GM19463 (cell line): ENCODE measurements at regions not wholly inside any gene's neighbourhood (a gene's known extent, or its start where the extent isn't known, plus 50 kb on each side); places are given as distances from the start of the nearest gene placed in this dataset.

ENCODE experiments used
- ATAC-seq: cut with Tn5 transposase; IDR thresholded peaks from one replicate; pipeline ENCODE4 v1.9.1; 2021; ENCODE audit warnings: mild to moderate bottlenecking, moderate library complexity; ENCODE audit not compliant: unreplicated experiment

DNA sequence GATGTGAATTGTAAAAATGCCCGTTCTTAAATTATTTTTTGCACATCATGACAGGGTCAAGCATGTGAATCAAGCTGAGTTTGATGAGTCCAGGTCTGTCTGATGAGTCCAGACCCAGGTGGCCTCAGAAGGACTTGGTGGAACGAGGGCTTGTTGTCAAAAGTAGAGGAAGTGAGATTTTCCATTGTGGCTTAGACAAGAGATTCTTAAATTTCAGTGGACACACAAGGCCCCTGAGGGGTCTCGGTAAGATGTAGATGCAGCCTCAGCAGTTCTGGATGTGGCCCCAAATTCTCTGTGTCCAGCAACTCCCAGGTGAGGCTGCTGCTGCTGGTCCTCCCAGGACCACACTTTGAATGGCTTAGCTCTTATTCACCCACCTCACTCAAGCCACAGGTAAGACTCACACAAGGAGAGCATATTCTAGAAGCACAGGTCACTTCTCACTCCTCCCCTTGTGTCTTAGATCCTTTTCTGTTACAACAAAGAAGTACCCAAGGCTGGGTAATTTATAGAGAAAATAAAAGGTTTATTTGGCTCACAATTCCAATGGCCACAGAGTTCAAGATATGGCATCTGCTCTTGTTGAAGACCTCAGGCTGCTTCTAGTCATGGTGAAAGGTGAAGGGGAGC lies 98.8 kb downstream of the GGTLC2 start:
- ATAC-seq = no peak

GRCh38 chr22:22744412-22745224 lies 100.2 kb downstream of the GGTLC2 start:
- ATAC-seq = no peak

GRCh38 chr22:22745225-22746060 lies 101.0 kb downstream of the GGTLC2 start:
- ATAC-seq = no peak

DNA sequence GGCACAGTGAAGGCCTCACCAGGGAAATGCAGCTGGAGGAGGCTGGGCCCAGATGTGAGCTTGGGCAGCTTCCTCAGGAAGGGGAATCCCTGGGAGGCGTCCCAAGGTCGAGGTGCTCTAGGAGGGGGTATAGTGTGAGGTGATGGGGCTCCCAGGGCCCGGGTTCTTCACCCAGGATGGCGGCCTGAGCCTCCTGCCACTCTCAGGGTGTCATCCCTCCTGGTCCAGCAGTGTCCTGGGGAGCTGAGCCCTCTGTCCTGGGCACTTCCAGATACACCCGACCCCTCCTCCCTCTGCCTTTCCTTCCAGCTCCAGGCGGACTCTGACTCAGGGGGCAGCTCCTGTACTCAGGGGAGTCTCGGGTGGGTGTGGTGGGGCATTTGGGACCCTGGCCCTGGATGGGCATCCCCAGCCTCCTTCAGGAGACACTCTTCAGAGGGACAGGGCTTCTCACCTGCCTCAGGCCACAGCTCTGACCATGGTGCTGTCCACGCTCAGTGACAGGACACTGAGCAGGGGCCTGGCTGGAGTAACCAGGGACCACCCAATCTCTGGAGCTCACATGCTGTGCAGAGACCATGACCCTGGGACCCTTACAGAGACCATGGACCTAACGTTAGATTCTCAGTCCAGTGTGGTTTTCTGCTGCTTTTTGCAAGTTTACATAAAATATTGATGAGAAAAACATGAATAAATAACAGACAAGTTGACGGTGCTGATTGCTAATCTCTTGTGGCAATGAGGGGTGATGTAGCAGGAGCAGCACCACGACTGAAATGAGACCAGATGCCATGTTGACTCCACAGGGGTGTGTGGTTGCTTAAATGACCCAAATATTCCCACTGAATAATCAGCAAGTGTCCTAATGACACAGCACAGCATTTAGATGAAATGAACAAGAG lies 101.9 kb downstream of the GGTLC2 start:
- no peak for ATAC-seq

DNA sequence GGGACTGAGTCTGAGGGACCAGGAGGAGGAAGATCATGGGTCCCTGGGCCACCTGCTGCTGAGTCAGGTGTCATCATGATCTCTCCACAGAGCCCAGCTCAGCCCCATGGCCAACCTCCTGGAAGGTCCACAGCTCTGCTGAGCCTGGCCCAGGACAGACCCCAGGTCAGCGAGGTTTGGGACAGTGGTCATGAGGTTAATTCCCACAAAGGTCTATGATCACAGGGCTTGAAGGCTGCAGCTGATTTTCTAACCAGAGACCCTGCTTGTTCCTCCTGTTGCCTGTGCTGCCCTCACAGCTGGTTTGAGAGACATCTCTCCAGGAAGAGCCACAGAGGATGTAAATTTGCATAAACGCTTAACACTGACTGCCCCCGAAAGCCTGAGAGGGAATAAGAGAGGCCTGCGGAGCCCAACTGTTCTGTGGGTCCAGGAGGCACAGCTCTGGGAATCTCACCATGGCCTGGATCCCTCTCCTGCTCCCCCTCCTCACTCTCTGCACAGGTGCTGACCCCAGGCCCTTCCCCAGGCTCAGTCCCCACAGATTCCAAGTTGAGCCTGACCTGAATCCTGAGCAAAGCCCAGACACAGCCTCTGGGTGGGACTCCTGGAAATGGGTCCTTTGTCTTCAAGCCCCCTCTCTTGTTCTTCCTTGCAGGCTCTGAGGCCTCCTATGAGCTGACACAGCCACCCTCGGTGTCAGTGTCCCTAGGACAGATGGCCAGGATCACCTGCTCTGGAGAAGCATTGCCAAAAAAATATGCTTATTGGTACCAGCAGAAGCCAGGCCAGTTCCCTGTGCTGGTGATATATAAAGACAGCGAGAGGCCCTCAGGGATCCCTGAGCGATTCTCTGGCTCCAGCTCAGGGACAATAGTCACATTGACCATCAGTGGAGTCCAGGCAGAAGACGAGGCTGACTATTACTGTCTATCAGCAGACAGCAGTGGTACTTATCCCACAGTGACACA lies 102.8 kb downstream of the GGTLC2 start:
- peak; percentile 65 for ATAC-seq

GRCh38 chr22:22748297-22748743 lies 103.9 kb downstream of the GGTLC2 start:
- ATAC-seq = no peak

DNA sequence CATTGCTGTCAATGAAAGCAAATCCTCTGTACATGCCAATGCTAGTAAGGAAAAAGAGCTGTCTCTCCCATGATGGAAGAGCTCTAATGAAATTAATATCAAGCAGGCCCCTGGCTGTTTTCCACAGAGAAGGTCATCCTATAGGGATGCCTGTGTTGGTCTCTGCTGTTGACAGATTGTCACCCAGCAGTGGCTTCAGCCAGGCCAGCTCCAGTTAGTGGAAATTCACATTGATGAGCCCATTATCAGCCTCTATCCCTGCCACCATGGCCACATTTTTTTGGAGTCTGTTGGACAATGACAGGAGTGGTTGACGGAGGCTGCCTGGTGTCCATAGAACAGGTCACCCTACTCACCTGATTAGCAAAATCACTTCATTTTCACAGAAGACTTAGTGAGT lies 104.3 kb downstream of the GGTLC2 start:
- ATAC-seq = no peak

GRCh38 chr22:22749167-22749758 lies 104.8 kb downstream of the GGTLC2 start:
- no peak for ATAC-seq

DNA sequence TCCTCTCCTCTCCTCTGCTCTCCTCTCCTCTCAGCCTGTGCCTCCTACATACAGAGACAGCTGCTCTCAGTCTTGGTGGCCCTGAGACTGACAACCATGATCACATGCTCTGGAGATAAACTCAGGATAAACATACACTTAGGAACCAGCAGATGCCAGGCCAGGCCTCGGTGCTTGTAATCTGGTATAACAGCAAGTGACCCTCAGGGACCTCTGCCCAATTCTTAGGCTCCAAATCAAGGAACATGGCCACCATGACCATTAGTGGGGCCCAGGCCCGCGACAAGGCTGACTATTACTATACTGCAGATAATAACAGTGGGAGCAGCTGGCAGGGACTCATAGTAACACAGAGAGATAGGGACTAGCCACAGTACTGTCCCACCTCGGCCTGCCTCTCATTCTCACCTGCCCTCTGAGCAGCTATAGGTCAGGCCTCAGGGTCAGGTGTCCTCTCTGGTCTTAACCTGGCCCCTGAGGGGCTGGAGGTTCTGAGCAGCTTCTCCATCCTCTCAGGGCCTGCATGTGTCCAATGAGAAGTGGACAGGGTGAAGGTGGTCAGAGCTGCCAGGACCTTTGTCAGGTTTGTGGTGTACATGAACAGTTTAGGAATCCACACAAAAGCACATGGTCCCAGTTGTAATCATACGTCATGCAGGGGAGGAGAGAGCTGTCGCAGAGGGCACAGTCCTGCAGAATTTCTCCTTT lies 106.1 kb downstream of the GGTLC2 start:
- no peak for ATAC-seq

- ATAC-seq = no peak
Observed at GRCh38 chr22:22751043-22751603, 106.7 kb downstream of the GGTLC2 start.

- ATAC-seq = no peak
Observed at GRCh38 chr22:22752199-22752555, 107.8 kb downstream of the GGTLC2 start.

- no peak for ATAC-seq
Observed at GRCh38 chr22:22752556-22753477, 108.4 kb downstream of the GGTLC2 start.

DNA sequence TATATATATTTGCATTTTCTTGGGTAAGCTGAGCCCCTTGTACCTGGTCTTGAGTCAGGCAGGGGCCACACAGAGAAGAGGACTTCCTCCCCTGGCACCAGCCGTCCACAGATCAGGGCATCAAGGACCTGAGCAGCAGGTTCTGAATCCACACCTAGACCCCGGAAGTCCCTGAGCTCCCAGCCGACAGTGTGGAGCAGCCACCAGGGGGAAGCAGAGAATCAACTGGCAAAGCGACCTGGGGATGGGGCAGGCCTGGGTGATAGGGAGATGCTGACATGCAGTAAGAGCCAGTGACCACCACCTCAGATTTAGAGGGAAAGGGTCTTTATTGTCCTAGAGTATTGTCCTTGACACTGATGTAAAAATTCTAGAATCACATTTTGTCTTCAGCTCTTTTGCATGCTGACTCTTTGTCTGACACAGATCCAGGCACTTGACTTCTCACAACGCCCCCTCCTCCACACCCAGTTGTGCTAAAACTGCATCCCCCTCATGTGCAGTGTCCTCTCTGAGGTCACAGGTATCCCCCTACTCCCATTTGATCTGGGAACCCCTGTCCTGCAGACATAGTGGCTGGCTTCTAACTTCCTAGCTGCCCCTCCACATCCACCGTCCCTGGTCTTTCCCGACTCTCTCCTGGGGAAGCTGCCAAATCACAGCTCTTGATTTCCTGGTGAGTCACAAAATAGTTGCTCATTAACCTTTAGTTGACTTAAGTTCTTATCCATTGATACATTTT lies 109.3 kb downstream of the GGTLC2 start:
- no peak for ATAC-seq

DNA sequence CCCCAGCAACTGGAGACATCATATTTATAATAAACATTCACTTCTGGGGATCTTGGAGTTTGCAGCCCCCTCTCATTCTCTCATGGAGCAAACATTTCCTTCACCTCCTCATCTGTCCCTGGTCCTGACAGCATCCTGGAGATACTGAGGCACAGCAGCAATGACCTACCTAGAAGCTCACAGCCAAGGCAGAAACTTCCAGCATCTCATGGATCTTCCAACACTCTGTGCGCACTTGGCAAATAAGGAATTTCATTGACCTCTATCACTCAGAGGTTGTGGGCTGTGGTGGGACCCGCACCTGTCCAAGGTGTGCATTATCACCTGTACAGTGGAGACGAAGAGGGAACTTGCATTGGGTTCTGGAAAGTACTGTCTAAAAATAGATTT lies 109.8 kb downstream of the GGTLC2 start:
- no peak for ATAC-seq

DNA sequence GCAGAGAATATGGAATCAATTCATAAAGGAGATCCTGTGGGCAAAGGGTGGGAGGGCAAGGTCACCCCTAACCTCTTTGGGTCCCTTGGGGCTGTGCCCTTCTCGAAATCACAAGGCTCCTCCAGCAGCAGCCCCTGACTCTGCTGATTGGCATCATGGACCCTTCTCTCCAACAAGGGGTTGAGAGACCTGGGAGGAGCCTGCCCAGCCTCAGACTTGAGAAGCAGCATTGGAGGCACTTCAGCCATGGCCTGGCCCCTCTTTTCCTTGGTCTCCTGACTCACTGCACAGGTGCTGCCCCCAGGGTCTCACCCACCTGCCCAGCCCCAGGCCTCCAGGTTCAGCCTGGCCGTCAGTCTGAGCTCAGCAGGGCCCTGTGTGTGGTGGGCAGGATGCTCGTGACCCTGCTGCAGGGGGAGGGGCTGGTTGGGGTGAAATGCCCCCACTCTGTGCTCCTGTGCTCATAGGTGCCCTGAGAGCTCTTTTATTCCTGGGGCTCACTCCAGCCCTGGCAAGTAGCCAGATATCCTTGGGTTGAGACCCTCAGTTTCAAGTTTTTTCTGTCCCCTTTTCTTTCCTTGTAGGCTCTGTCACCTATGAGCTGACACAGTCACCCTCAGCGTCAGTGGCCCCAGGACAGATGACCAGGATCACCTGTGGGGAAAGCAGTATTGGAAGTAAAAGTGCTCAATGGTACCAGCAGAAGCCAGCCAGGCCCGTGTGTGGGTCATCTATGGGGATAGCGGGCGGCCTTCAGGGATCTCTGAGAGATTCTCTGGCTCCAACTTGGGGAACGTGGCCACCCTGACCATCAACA lies 110.8 kb downstream of the GGTLC2 start:
- no peak for ATAC-seq

DNA sequence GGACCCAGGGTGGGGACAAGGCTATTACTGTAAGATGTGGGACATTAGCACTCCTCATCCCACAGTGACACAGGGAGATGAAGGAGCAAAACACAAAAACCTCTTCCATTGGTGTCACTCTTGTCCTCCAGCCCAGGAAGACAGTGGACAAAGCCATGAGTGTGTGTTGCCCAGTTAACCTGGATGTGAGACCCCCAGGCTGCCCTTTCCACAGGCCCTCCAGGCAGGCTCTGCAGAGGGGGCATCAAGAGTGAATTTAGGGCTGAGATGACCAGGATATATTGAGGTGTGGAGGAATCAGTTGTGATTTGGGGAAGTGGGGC lies 111.3 kb downstream of the GGTLC2 start:
- no peak for ATAC-seq
